SKM-1 treated with dmso at 0.1 percent for 144 hours (cell line): ENCODE measurements at regions not wholly inside any gene's neighbourhood (a gene's known extent, or its start where the extent isn't known, plus 50 kb on each side); places are given as distances from the start of the nearest gene placed in this dataset.
"Not testable (repeated sequence)": the region's sequence is repeated elsewhere in the genome, so short reads cannot be mapped to it uniquely, and the experiment has no call there.

Experiments
- DNase-seq: peaks from one replicate; lab custom pipeline; 2025; ENCODE audit not compliant: unreplicated experiment; lab: John Stamatoyannopoulos, UW

- no peak for DNase-seq
Observed at GRCh38 chrX:8105531-8105930, 65.5 kb downstream of the VCX2 start.

GRCh38 chrX:8103655-8104054, 67.4 kb downstream of the VCX2 start:
- no peak for DNase-seq

GRCh38 chrX:8091510-8091909, 79.6 kb downstream of the VCX2 start:
- DNase-seq = no peak

- no peak for DNase-seq
Observed at GRCh38 chrX:8090906-8091305, 80.2 kb downstream of the VCX2 start.

- no peak for DNase-seq
Observed at GRCh38 chrX:8090482-8090881, 80.6 kb downstream of the VCX2 start.

GRCh38 chrX:8089141-8089540, 81.9 kb downstream of the VCX2 start:
- DNase-seq = no peak

- no peak for DNase-seq
Observed at GRCh38 chrX:8084006-8084405, 87.1 kb downstream of the VCX2 start.

GRCh38 chrX:8083286-8083685, 87.8 kb downstream of the VCX2 start:
- DNase-seq = no peak

GRCh38 chrX:8075636-8076035, 95.4 kb downstream of the VCX2 start:
- no peak for DNase-seq

- DNase-seq = no peak
Observed at GRCh38 chrX:8067754-8068462, 103.2 kb downstream of the VCX2 start.

GRCh38 chrX:8052909-8053308, 118.2 kb downstream of the VCX2 start:
- no peak for DNase-seq

- DNase-seq = no peak
Observed at GRCh38 chrX:8049827-8050226, 121.2 kb downstream of the VCX2 start.

GRCh38 chrX:8048466-8048865, 121.3 kb upstream of the PNPLA4 start:
- no peak for DNase-seq

- DNase-seq = no peak
Observed at GRCh38 chrX:8044947-8045346, 117.7 kb upstream of the PNPLA4 start.

GRCh38 chrX:8043546-8043945, 116.3 kb upstream of the PNPLA4 start:
- DNase-seq = no peak

GRCh38 chrX:8043121-8043520, 115.9 kb upstream of the PNPLA4 start:
- no peak for DNase-seq

- no peak for DNase-seq
Observed at GRCh38 chrX:8042304-8042703, 115.1 kb upstream of the PNPLA4 start.

- not testable (repeated sequence) for DNase-seq
Observed at GRCh38 chrX:8039711-8040110, 112.5 kb upstream of the PNPLA4 start.

GRCh38 chrX:8037593-8038348, 110.6 kb upstream of the PNPLA4 start:
- DNase-seq = no peak

GRCh38 chrX:8036914-8037313, 109.7 kb upstream of the PNPLA4 start:
- no peak for DNase-seq

- no peak for DNase-seq
Observed at GRCh38 chrX:8034058-8034457, 106.8 kb upstream of the PNPLA4 start.

- no peak for DNase-seq
Observed at GRCh38 chrX:8033175-8033574, 106.0 kb upstream of the PNPLA4 start.

- DNase-seq = no peak
Observed at GRCh38 chrX:8030361-8030760, 103.1 kb upstream of the PNPLA4 start.
